PFSK-1 (cell line): ENCODE measurements at regions not wholly inside any gene's neighbourhood (a gene's known extent, or its start where the extent isn't known, plus 50 kb on each side); places are given as distances from the start of the nearest gene placed in this dataset.

Experiments used
- FOXP2 ChIP-seq: optimal IDR thresholded peaks from 2 replicates; pipeline ENCODE3; 2011; ENCODE audit warnings: borderline replicate concordance, control low read depth, inconsistent platforms; ENCODE audit not compliant: insufficient read depth; ENCODE audit errors: extremely low read length, extremely low read depth
- POLR2AphosphoS5 ChIP-seq: IDR thresholded peaks from 2 replicates; pipeline ENCODE4 v1.6.1; 2012; ENCODE audit warnings: low read depth, mild to moderate bottlenecking, control low read depth, low read length, moderate library complexity
- SIN3A ChIP-seq: IDR thresholded peaks from 2 replicates; pipeline ENCODE4 v1.6.1; 2012; ENCODE audit warnings: mild to moderate bottlenecking, low read length, moderate library complexity, borderline replicate concordance; ENCODE audit not compliant: insufficient read depth
- TAF1 ChIP-seq: IDR thresholded peaks from 2 replicates; pipeline ENCODE4 v1.6.1; 2012; ENCODE audit warnings: low read length, control low read depth, borderline replicate concordance; ENCODE audit not compliant: insufficient read depth
- TF ChIP-seq, protein P1 (sequence below), 2 experiments: IDR thresholded peaks; 2 replicates each; pipeline versions ENCODE4 v1.6.1 to v1.8.0; 2011 to 2012; ENCODE audit warnings: low read depth in 2 of 2, low read length in 2 of 2, control low read depth in 1 of 2, inconsistent platforms in 1 of 2, mild to moderate bottlenecking in 1 of 2, moderate library complexity in 1 of 2; ENCODE audit not compliant: insufficient read depth in 1 of 2

DNA sequence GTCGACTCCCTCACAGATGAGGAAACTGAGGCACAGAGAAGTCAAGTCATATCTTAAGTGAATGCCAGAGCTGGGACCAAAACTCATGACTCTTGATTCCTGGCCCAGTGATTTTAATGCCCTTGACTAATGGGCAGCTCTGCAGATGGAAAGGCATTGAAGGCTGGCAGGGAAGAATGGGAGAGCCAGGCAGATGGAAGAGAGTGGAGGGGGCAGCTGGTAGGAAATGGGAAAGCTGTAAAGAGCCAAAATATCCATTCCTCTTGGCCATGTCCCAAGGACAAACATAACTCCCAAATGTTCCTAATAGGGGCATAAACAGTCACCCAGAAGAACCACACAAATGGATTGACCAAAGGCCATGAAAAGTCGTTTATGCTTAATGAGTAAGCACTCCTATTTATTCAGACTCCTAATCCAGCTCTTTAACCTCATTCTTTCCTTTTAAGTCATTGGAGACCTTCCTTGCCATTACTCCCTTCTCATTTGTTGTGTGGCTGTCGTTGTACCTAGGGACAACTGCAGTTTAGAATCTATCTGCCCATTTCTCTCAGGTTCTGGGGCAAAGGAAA, 330.5 kb upstream of the ROPN1 start:
- no peak for TF ChIP-seq TAF1
- TF ChIP-seq POLR2AphosphoS5 = no peak
- TF ChIP-seq SIN3A = no peak
- no peak for TF ChIP-seq FOXP2
- TF ChIP-seq, protein P1, sequence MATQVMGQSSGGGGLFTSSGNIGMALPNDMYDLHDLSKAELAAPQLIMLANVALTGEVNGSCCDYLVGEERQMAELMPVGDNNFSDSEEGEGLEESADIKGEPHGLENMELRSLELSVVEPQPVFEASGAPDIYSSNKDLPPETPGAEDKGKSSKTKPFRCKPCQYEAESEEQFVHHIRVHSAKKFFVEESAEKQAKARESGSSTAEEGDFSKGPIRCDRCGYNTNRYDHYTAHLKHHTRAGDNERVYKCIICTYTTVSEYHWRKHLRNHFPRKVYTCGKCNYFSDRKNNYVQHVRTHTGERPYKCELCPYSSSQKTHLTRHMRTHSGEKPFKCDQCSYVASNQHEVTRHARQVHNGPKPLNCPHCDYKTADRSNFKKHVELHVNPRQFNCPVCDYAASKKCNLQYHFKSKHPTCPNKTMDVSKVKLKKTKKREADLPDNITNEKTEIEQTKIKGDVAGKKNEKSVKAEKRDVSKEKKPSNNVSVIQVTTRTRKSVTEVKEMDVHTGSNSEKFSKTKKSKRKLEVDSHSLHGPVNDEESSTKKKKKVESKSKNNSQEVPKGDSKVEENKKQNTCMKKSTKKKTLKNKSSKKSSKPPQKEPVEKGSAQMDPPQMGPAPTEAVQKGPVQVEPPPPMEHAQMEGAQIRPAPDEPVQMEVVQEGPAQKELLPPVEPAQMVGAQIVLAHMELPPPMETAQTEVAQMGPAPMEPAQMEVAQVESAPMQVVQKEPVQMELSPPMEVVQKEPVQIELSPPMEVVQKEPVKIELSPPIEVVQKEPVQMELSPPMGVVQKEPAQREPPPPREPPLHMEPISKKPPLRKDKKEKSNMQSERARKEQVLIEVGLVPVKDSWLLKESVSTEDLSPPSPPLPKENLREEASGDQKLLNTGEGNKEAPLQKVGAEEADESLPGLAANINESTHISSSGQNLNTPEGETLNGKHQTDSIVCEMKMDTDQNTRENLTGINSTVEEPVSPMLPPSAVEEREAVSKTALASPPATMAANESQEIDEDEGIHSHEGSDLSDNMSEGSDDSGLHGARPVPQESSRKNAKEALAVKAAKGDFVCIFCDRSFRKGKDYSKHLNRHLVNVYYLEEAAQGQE (IDR thresholded peaks at IDR 0.05; ENCODE audit: insufficient read depth in 1 of 2, low read depth in 2 of 2, low read length in 2 of 2) = no peak

DNA sequence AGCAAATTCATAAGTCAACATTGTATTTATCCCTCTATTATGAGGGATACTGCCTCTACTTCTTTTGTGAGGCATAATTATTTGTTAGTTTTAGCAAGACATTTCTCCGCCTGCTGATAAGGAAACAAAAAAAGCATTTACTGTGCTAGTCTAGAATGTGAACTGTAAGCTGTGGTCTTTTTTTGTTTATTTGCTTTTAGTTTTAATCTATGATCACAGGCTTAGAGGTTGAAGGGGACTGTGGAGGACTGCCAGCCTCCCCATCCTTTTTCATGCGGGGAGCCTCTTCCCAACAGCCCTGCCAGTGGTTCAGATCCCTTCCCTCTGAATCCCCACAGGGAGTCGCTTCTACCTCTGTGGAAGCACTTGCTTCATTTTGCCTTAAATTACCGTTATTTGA, 331.0 kb upstream of the ROPN1 start:
- TF ChIP-seq TAF1 (no peak), FOXP2 (no peak), SIN3A (no peak), POLR2AphosphoS5 (no peak)
- TF ChIP-seq, protein P1 (IDR thresholded peaks at IDR 0.05; ENCODE audit: insufficient read depth in 1 of 2, low read depth in 2 of 2, low read length in 2 of 2) = no peak

DNA sequence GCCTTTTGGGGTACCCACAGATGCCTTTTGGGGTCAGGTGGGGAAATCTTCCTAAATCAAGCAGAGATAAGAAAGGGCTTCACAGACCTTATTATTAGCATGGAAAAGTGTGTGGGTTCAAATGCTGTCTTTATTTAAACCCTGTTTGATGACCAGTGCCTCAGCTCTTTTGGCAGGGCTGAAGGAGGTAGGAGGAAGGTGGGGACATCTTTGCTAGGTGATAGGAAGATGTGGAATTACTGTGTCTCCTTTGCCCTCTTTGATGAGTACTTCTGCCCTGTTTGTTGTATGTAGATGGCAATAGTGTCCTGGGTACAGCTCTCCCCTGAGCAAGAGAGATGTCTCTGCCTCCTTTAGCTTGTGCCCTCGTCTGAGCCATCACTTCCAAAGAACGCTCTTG, 333.3 kb upstream of the ROPN1 start:
- TF ChIP-seq SIN3A (no peak), TAF1 (no peak), POLR2AphosphoS5 (no peak)

DNA sequence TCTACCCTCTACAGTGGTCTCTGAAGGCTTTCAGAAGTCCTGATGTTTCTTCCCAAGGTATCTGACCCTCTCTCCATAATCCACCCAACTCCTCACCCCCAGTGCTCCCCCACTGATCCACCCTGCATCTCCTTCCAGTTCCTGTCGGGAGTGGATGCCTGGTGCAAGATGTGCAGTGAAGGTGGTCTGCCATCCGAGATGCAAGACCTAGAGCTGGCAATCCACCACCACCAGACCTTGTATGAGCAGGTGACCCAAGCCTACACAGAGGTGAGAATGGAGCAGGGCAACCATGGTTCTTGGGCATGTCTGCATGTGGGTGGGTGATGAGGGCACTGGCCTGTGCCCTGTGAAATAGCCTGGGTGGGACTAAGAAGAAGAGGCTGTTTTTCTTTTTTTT, 337.8 kb upstream of the ROPN1 start:
- TF ChIP-seq TAF1 = no peak
- no peak for TF ChIP-seq SIN3A
- no peak for TF ChIP-seq FOXP2
- no peak for TF ChIP-seq POLR2AphosphoS5
- TF ChIP-seq, protein P1 (IDR thresholded peaks at IDR 0.05; ENCODE audit: insufficient read depth in 1 of 2, low read depth in 2 of 2, low read length in 2 of 2) = no peak

DNA sequence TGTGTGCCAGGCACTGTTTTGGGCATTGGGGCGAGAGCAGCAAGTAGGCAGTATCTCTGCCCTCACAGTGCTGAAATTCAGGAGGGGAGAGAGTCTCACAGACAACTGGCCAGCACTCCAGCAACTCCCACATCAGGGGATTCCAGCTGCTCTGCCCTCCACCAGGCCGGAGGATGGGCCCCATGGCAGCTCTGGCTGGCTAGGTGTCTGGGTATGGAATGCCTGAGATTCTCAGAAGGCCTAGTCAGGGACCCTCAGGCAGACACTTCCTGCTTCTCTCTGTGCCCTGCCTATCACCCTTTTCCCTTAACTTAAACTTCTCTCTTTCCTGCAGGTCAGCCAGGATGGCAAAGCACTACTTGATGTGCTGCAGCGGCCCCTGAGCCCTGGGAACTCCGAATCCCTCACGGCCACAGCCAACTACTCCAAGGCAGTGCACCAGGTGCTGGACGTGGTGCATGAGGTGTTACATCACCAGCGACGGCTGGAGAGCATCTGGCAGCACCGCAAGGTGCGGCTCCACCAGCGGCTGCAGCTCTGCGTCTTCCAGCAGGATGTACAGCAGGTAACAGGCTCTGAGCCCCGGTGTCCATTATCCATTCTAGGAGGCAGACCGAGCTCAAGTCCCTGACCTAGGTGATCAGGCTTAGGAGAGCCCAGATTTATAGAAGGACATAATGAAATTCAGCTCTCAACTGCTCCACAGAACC, 342.2 kb upstream of the ROPN1 start:
- TF ChIP-seq FOXP2 (no peak), TAF1 (no peak), POLR2AphosphoS5 (no peak), SIN3A (no peak)
- TF ChIP-seq, protein P1 (IDR thresholded peaks at IDR 0.05; ENCODE audit: insufficient read depth in 1 of 2, low read depth in 2 of 2, low read length in 2 of 2) = no peak
